Neural cell (in vitro differentiated cells): ENCODE measurements at regions not wholly inside any gene's neighbourhood (a gene's known extent, or its start where the extent isn't known, plus 50 kb on each side); places are given as distances from the start of the nearest gene placed in this dataset.

Experiments
- H2AFZ ChIP-seq: fragments of 200-600, 300-800 bp; sonication (generic), shearing (Covaris generic); 2 replicates; pipeline ENCODE4 v1.6.0; 2014; ENCODE audit warnings: low read depth, mild to moderate bottlenecking, antibody characterized with exemption, low read length, moderate library complexity
- H3F3A ChIP-seq: fragments of 200-600 bp; shearing (Covaris generic); 2 replicates; pipeline ENCODE4 v1.6.1; 2016; ENCODE audit warnings: mild to moderate bottlenecking, moderate library complexity, mixed read lengths, antibody characterized with exemption, low read length; ENCODE audit not compliant: insufficient read depth, poor library complexity, severe bottlenecking
- H3K27ac ChIP-seq: fragments of 200-600, 300-800 bp; sonication (generic), shearing (Covaris generic); 2 replicates; pipeline ENCODE4 v1.5.1; 2014; ENCODE audit warnings: mild to moderate bottlenecking, low read length, moderate library complexity
- H3K27me3 ChIP-seq: fragments of 300-800, 200-600 bp; sonication (generic), shearing (Covaris generic); 2 replicates; pipeline ENCODE4 v1.6.0; 2014; ENCODE audit warnings: mild to moderate bottlenecking, low read depth, low read length, moderate library complexity; ENCODE audit not compliant: insufficient read depth
- H3K36me3 ChIP-seq: fragments of 300-800, 200-600 bp; sonication (generic), shearing (Covaris generic); 2 replicates; pipeline ENCODE4 v1.5.1; 2014; ENCODE audit warnings: mild to moderate bottlenecking, antibody characterized with exemption, low read length, moderate library complexity; ENCODE audit not compliant: insufficient read depth
- H3K4me2 ChIP-seq: fragments of 300-800, 200-600 bp; sonication (generic), shearing (Covaris generic); 2 replicates; pipeline ENCODE4 v1.6.0; 2014; ENCODE audit warnings: mild to moderate bottlenecking, low read length
- H3K4me3 ChIP-seq: fragments of 300-800, 200-600 bp; sonication (generic), shearing (Covaris generic); 2 replicates; pipeline ENCODE4 v1.5.1; 2014; ENCODE audit warnings: mild to moderate bottlenecking, low read length, moderate library complexity
- H3K79me2 ChIP-seq: fragments of 200-600 bp; shearing (Covaris generic); replicated peaks from 2 replicates; pipeline ENCODE4 v1.6.0; 2014; ENCODE audit warnings: mild to moderate bottlenecking, low read length, moderate library complexity; ENCODE audit not compliant: insufficient read depth
- H3K9ac ChIP-seq: fragments of 300-800, 200-600 bp; sonication (generic), shearing (Covaris generic); 2 replicates; pipeline ENCODE4 v1.6.1; 2016; ENCODE audit warnings: mild to moderate bottlenecking, low read length, mixed read lengths
- H3K9me2 ChIP-seq: fragments of 200-600 bp; shearing (Covaris generic); 2 replicates; pipeline ENCODE4 v1.6.1; 2016; ENCODE audit warnings: mild to moderate bottlenecking, low read length, mixed read lengths; ENCODE audit not compliant: insufficient read depth
- H3K9me3 ChIP-seq: fragments of 200-600, 300-800 bp; sonication (generic), shearing (Covaris generic); 2 replicates; pipeline ENCODE4 v1.6.1; 2016; ENCODE audit warnings: mild to moderate bottlenecking, mixed run types, low read length, moderate library complexity, mixed read lengths
- H4K20me1 ChIP-seq: fragments of 200-600 bp; shearing (Covaris generic); 2 replicates; pipeline ENCODE4 v1.6.1; 2016; ENCODE audit warnings: mild to moderate bottlenecking, mixed run types; ENCODE audit not compliant: insufficient read depth
- CTCF ChIP-seq: fragments of 450-650 bp; IDR thresholded peaks from 2 replicates; pipeline ENCODE4 v1.5.1; 2014; ENCODE audit warnings: antibody characterized with exemption, mild to moderate bottlenecking, moderate library complexity; ENCODE audit not compliant: poor library complexity, severe bottlenecking
- EP300 ChIP-seq: fragments of 450-650 bp; conservative IDR thresholded peaks from 2 replicates; pipeline ENCODE4 v1.6.1; 2014; ENCODE audit warnings: antibody characterized with exemption, mild to moderate bottlenecking, moderate library complexity; ENCODE audit not compliant: poor library complexity, severe bottlenecking
- EZH2 ChIP-seq: fragments of 200-600, 300-800 bp; shearing (Covaris generic), sonication (generic); IDR thresholded peaks from 2 replicates; pipeline ENCODE4 v1.6.1; 2014; ENCODE audit warnings: antibody characterized with exemption, low read length, borderline replicate concordance, mild to moderate bottlenecking; ENCODE audit not compliant: insufficient read depth, poor library complexity, severe bottlenecking
- MXI1 ChIP-seq: fragments of 450-650 bp; conservative IDR thresholded peaks from 2 replicates; pipeline ENCODE4 v1.6.1; 2014; ENCODE audit warnings: antibody characterized with exemption, mild to moderate bottlenecking; ENCODE audit not compliant: poor library complexity, severe bottlenecking
- POLR2AphosphoS5 ChIP-seq: IDR thresholded peaks from 2 replicates; pipeline ENCODE4 v1.6.1; 2012
- RAD21 ChIP-seq: fragments of 450-650 bp; conservative IDR thresholded peaks from 2 replicates; pipeline ENCODE4 v1.6.1; 2014; ENCODE audit warnings: antibody characterized with exemption, mild to moderate bottlenecking, moderate library complexity
- REST ChIP-seq: IDR thresholded peaks from 2 replicates; pipeline ENCODE4 v1.6.1; 2012; ENCODE audit warnings: borderline replicate concordance
- SMC3 ChIP-seq: fragments of 450-650 bp; conservative IDR thresholded peaks from 2 replicates; pipeline ENCODE4 v1.6.1; 2014; ENCODE audit warnings: antibody characterized with exemption, mild to moderate bottlenecking, moderate library complexity; ENCODE audit not compliant: poor library complexity
- TAF1 ChIP-seq: IDR thresholded peaks from 2 replicates; pipeline ENCODE4 v1.6.1; 2012; ENCODE audit warnings: low read depth

GRCh38 chr9:116020801-116021200 lies 132.8 kb upstream of the PAPPA start:
- H4K20me1 ChIP-seq = no peaks in the 10 kb centered on the region
- H3K27ac ChIP-seq = no peak overlapping the region
- no peak overlapping the region for H3K4me2 ChIP-seq
- H3K9me2 ChIP-seq = no peaks in the 10 kb centered on the region
- no peak overlapping the region for H3K4me3 ChIP-seq
- H3K79me2 ChIP-seq = no peaks in the 10 kb centered on the region
- TF ChIP-seq RAD21 (no peak), EZH2 (no peak), REST (no peak), MXI1 (no peak), CTCF (no peak), POLR2AphosphoS5 (no peak), EP300 (no peak)
- H3K36me3 ChIP-seq = no peaks in the 10 kb centered on the region
- H2AFZ ChIP-seq = no peak overlapping the region
- H3F3A ChIP-seq = no peaks in the 10 kb centered on the region
- H3K9me3 ChIP-seq = no peaks in the 10 kb centered on the region
- no peak overlapping the region for H3K9ac ChIP-seq
- no peaks in the 10 kb centered on the region for H3K27me3 ChIP-seq

- no peak overlapping the region for H3K4me3 ChIP-seq
- H3K4me2 ChIP-seq = no peak overlapping the region
- no peak overlapping the region for H2AFZ ChIP-seq
Measured at GRCh38 chr9:116027096-116027495, 126.5 kb upstream of the PAPPA start.

More at GRCh38 chr9:116027096-116027495, 126.5 kb upstream of the PAPPA start:
- H3K9me2 ChIP-seq = no peaks in the 10 kb centered on the region
- H3K9ac ChIP-seq = no peak overlapping the region
- no peaks in the 10 kb centered on the region for H3K27me3 ChIP-seq
- no peaks in the 10 kb centered on the region for H3F3A ChIP-seq
- TF ChIP-seq EZH2 = no peak
- no peak for TF ChIP-seq POLR2AphosphoS5
- no peak for TF ChIP-seq MXI1
- TF ChIP-seq SMC3 = no peak
- no peak for TF ChIP-seq REST
- TF ChIP-seq TAF1 = no peak
- no peak for TF ChIP-seq EP300
- no peak for TF ChIP-seq RAD21
- no peak for TF ChIP-seq CTCF
- H4K20me1 ChIP-seq = no peaks in the 10 kb centered on the region
- H3K27ac ChIP-seq = no peak overlapping the region
- no peaks in the 10 kb centered on the region for H3K36me3 ChIP-seq
- no peaks in the 10 kb centered on the region for H3K79me2 ChIP-seq
- no peaks in the 10 kb centered on the region for H3K9me3 ChIP-seq
